Upper lobe of left lung (tissue), 4 donors: ENCODE measurements at regions not wholly inside any gene's neighbourhood (a gene's known extent, or its start where the extent isn't known, plus 50 kb on each side); places are given as distances from the start of the nearest gene placed in this dataset.

Source experiments
- POLR2AphosphoS5 ChIP-seq, 2 donors: sonication (generic); formaldehyde crosslinking; IDR thresholded peaks; one replicate each; pipeline ENCODE4 v1.5.1; 2017; ENCODE audit warnings: antibody characterized with exemption in 2 of 2
- TF ChIP-seq, protein P1 (sequence below), 6 experiments: fragments of 450-650 bp in 4 of 6; fragments of 200-600 bp in 2 of 6; sonication (generic) in 2 of 6; IDR thresholded peaks; one replicate each; pipeline ENCODE4 v1.5.1; 2016 to 2019; ENCODE audit warnings: antibody characterized with exemption in 6 of 6

DNA sequence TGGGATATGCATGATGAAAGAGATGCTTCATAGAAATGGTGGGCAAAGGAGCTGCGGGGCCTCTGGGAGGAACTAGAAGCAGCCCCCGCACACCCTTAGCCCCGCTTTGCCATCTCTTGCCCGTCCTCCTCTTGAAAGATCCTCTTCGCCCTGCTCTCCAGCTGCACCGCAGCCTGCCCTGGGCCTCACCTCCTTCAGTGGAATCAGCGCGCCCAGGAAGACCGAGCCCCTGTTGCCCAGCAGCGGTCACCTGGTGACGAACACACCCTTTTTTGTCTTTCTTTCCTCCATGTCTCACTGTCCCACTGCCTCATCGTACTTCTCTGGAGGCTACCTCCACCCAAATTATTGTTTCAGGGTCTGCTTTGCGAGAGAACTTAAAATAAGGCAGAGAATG is 807.6 kb downstream of the UQCRFS1 start:
- no peak for TF ChIP-seq POLR2AphosphoS5 (IDR thresholded peaks at IDR 0.05)
- TF ChIP-seq, protein P1, sequence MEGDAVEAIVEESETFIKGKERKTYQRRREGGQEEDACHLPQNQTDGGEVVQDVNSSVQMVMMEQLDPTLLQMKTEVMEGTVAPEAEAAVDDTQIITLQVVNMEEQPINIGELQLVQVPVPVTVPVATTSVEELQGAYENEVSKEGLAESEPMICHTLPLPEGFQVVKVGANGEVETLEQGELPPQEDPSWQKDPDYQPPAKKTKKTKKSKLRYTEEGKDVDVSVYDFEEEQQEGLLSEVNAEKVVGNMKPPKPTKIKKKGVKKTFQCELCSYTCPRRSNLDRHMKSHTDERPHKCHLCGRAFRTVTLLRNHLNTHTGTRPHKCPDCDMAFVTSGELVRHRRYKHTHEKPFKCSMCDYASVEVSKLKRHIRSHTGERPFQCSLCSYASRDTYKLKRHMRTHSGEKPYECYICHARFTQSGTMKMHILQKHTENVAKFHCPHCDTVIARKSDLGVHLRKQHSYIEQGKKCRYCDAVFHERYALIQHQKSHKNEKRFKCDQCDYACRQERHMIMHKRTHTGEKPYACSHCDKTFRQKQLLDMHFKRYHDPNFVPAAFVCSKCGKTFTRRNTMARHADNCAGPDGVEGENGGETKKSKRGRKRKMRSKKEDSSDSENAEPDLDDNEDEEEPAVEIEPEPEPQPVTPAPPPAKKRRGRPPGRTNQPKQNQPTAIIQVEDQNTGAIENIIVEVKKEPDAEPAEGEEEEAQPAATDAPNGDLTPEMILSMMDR (IDR thresholded peaks at IDR 0.05) = no peak
